NB4 (cell line): ENCODE measurements at regions not wholly inside any gene's neighbourhood (a gene's known extent, or its start where the extent isn't known, plus 50 kb on each side); places are given as distances from the start of the nearest gene placed in this dataset.

ENCODE experiments used
- DNase-seq: peaks from one replicate; pipeline ENCODE4 v3.0.0; 2010; ENCODE audit warnings: low read depth
- H3K4me3 ChIP-seq: one replicate; pipeline ENCODE4 v1.5.1; 2011; ENCODE audit warnings: mild to moderate bottlenecking, low read depth, low read length, moderate library complexity
- MYC ChIP-seq: IDR thresholded peaks from 2 replicates; pipeline ENCODE4 v1.6.1; 2011; ENCODE audit warnings: low read depth, low read length
- POLR2A ChIP-seq: IDR thresholded peaks from 2 replicates; pipeline ENCODE4 v1.6.1; 2011; ENCODE audit warnings: mild to moderate bottlenecking; ENCODE audit not compliant: insufficient read length; ENCODE audit errors: extremely low read depth
- TF ChIP-seq, protein P1 (sequence below): IDR thresholded peaks from one replicate; pipeline ENCODE4 v1.5.1; 2012; ENCODE audit warnings: low read depth, low read length
- TF ChIP-seq, protein P2 (sequence below): IDR thresholded peaks from 2 replicates; pipeline ENCODE4 v1.6.1; 2011; ENCODE audit warnings: low read depth, low read length

DNA sequence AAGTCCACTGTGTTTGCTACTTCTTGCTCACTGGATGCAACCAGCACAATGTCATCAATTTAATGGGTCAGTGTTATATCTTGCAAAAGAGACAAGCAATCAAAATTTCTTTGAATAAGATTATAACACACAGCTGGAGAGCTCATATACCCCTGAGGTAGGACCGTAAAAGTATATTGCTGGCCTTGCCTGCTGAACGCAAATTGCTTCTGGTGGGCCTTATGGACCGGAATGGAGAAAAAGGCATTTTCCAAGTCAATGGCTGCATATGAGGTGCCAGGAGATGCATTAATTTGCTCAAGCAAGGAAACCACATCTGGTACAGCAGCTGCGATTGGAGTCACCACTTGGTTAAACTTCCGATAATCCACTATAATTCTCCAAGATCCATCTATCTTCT is 119.1 kb downstream of the ZNF280B start:
- H3K4me3 ChIP-seq: no peak overlapping the region
- DNase-seq: no peak
- TF ChIP-seq, protein P1, sequence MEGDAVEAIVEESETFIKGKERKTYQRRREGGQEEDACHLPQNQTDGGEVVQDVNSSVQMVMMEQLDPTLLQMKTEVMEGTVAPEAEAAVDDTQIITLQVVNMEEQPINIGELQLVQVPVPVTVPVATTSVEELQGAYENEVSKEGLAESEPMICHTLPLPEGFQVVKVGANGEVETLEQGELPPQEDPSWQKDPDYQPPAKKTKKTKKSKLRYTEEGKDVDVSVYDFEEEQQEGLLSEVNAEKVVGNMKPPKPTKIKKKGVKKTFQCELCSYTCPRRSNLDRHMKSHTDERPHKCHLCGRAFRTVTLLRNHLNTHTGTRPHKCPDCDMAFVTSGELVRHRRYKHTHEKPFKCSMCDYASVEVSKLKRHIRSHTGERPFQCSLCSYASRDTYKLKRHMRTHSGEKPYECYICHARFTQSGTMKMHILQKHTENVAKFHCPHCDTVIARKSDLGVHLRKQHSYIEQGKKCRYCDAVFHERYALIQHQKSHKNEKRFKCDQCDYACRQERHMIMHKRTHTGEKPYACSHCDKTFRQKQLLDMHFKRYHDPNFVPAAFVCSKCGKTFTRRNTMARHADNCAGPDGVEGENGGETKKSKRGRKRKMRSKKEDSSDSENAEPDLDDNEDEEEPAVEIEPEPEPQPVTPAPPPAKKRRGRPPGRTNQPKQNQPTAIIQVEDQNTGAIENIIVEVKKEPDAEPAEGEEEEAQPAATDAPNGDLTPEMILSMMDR: no peak
- no peak for TF ChIP-seq POLR2A

DNA sequence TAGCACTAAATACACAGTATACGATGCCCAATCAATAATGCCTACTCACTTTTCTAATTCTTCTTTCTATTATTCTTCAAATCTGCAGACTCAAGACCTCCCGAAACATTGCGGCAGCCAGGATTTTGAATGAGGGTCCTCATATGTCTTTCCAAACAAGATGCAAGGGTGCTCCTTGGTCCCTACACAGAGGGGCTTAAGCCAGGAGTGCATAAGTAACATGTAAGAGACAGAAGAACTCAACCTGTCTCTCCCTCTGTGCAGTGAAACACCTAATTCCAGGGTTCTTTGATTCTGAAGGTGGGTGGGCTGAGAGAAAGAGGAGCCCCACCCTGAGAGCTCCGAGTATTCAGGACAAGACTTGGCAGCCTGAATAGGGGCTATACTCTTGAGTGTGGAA is 117.6 kb downstream of the ZNF280B start:
- H3K4me3 ChIP-seq: no peak overlapping the region
- no peak for DNase-seq
- TF ChIP-seq MYC (no peak), POLR2A (no peak)
- TF ChIP-seq, protein P2, sequence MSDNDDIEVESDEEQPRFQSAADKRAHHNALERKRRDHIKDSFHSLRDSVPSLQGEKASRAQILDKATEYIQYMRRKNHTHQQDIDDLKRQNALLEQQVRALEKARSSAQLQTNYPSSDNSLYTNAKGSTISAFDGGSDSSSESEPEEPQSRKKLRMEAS: no peak
- TF ChIP-seq, protein P1: no peak

DNA sequence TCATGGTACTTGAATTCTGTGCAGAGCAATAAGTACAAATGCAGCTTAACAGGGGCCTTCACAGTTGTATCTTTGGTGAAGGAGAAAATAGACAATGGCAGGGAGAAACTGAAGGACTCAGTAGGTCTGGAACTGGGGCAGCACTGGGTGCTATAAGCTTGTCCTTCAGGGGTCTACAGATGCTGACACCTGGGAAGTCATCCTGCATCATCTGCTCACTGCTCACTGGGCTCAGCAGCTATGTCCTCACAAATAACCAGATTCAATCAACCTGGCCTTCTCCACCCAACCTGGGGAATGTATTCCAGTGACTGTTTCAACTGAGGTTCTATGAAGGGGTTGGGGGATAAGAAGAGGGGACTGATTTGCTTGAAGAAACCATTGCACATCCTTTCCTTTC is 117.0 kb downstream of the ZNF280B start:
- TF ChIP-seq, protein P2: no peak
- TF ChIP-seq, protein P1: no peak
- TF ChIP-seq POLR2A: no peak
- no peak for TF ChIP-seq MYC
- H3K4me3 ChIP-seq: no peak overlapping the region

DNA sequence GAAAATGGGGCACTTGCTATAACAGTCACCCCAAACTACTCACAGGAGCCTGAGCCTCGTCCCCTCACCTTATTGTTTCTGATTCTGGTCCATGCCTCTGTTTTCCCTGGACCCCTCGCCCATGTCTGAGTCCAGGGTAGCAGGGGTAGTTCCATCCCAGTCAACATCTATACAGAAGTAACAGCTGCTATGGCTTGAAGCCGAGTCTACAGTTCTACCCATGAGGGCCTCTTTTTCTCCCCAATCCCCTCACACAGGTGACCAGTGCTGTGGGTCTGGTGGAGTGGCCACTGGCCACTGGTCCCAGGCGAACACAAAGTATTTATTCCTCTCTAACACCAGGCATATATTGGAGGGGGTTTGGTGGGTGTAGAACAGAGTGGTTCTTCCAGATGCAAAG is 116.4 kb downstream of the ZNF280B start:
- TF ChIP-seq, protein P1: no peak
- TF ChIP-seq, protein P2: no peak
- no peak overlapping the region for H3K4me3 ChIP-seq
- DNase-seq: no peak

More for the DNA sequence above, 117.0 kb downstream of the ZNF280B start:
- DNase-seq: no peak

DNA sequence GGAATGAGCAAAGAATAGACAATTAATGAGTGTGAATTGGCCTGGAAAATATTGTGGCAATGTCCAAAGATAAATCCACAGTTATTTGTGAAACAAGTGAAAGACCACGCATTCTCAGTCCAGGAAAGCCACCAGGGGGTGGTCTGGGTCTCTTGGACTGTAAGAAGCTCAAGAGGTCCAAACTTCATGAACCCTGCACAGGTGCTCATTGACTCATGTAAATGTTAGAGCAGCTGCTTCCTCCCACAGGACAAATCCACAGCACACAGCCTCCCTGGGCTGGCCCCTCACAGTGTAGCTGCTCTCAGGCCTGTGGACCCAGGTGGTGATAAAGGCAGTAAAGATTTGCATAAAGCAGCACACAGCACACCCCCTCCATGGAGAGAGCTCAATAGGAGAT is 114.0 kb downstream of the ZNF280B start:
- DNase-seq: no peak
- no peak overlapping the region for H3K4me3 ChIP-seq
- TF ChIP-seq MYC: no peak
- TF ChIP-seq, protein P1: no peak
- TF ChIP-seq, protein P2: no peak
- no peak for TF ChIP-seq POLR2A

DNA sequence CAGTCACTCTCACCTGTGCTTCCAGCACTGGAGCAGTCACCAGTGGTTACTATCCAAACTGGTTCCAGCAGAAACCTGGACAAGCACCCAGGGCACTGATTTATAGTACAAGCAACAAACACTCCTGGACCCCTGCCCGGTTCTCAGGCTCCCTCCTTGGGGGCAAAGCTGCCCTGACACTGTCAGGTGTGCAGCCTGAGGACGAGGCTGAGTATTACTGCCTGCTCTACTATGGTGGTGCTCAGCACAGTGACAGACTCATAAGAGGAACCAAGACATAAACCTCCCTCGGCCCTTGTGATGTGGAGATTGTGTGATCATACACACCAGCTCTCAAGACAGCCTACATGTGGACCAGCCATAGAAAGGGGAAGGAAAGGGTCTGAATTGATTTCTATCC is 113.3 kb downstream of the ZNF280B start:
- DNase-seq: peak; percentile 25
- no peak overlapping the region for H3K4me3 ChIP-seq
- TF ChIP-seq, protein P1: no peak
- TF ChIP-seq MYC (no peak), POLR2A (no peak)
- TF ChIP-seq, protein P2: no peak
